Glomerular endothelial cell (primary cell): ENCODE measurements at regions not wholly inside any gene's neighbourhood (a gene's known extent, or its start where the extent isn't known, plus 50 kb on each side); places are given as distances from the start of the nearest gene placed in this dataset.

Experiments used
- DNase-seq: peaks from one replicate; pipeline ENCODE4 v3.0.0-alpha.2; 2011; ENCODE audit warnings: low read depth, low spot score; ENCODE audit errors: extremely low read depth

- no peak for DNase-seq
Observed at GRCh38 chr7:45446195-45446944, 127.8 kb upstream of the ADCY1 start.

DNA sequence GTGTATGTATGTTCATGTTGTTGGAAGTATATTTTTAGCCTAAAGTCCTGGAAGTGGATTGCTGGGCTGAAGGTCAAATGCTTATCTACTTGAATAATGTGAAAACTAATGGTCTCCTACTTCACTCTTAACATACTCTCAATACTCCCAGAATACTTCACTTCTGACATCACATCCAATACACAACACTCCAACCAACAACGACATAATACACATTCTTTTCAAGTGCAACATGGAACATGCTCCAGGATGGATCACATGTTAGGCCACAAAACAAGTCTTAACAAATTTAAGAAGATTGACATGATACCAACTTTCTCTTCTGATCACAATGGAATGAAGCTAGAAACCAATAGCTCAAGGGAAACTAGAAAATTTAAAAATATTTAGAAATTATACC lies 126.9 kb upstream of the ADCY1 start:
- no peak for DNase-seq

DNA sequence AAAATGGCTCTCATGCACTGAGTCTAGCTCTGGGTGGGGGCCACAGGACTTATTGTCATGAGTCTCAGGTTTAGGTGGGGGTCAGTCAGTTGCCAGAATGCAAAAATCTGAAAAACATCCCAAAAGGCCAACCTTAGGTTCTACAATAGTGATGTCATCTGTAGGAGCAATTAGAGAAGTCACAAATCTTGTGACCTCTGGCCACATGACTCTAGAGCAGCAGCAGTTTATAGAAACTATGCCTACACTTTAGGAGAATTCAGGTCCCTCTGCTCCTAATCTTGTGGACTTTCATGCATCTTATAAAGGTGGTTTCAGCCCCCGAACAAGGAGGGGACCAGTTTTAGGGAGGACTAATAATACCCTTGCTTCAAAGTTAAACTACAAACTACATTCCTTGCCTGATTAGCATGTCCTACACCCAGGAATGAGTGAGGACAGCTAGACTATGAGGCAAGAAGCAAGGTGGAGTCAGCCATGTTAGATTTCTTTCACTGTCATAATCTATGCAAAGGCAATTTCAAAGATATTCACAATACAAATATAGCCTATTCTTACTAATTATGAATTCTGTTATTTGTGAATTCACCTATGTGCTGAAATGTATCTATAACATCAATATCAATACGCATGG lies 123.5 kb upstream of the ADCY1 start:
- DNase-seq = no peak

DNA sequence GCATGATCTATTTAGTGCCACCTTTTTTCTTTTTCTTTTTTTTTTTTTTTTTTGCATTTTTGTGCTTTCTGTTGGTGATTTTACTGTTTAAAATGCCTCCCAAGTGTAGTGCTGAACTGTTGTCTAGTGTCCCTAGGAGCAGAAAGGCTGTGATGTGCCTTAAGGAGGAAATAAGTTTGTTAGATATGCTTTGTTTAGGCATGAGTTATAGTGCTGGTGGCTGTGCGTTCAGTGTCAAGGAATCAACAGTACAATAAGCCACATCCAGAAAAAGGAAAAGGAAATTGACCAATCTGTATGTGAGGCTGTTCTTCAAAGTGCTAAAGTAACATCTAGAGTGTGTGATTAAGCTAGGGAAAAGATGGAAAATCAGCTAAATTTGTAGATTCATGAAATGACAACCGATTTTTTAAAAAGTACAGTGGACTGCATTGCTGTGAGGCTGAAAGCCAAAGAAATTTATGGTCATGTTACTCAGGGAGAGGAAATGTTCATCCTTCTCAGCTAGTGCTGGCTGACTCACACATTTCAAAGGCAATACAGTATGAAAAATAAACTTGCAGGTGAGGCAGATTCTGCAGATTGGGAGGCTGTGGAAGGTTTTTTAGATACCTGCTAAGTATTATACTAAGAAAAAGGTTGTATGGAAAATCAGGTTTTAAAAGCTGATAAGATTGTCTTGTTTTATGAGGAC lies 122.7 kb upstream of the ADCY1 start:
- no peak for DNase-seq

DNA sequence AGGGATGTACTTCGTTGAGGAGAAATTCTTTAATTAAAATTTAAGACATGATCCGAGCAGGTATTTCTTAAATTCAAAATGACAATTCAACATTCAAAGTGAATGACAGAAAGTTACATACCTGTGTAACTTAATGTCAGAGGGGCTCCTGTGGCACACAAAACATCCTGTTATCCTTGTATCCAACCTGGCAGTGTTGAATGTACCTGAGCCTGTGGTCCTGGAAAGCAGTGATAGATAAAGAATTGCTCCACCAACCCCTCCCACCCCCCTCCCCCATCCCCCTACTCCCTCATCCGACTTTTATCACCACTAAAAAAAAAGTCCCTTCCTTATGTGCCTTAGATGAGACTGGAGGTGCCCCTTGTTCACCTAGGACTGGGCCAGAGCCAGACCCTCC lies 119.4 kb upstream of the ADCY1 start:
- no peak for DNase-seq

GRCh38 chr7:45455662-45456061 lies 118.5 kb upstream of the ADCY1 start:
- no peak for DNase-seq

GRCh38 chr7:45456105-45456504 lies 118.1 kb upstream of the ADCY1 start:
- no peak for DNase-seq

DNA sequence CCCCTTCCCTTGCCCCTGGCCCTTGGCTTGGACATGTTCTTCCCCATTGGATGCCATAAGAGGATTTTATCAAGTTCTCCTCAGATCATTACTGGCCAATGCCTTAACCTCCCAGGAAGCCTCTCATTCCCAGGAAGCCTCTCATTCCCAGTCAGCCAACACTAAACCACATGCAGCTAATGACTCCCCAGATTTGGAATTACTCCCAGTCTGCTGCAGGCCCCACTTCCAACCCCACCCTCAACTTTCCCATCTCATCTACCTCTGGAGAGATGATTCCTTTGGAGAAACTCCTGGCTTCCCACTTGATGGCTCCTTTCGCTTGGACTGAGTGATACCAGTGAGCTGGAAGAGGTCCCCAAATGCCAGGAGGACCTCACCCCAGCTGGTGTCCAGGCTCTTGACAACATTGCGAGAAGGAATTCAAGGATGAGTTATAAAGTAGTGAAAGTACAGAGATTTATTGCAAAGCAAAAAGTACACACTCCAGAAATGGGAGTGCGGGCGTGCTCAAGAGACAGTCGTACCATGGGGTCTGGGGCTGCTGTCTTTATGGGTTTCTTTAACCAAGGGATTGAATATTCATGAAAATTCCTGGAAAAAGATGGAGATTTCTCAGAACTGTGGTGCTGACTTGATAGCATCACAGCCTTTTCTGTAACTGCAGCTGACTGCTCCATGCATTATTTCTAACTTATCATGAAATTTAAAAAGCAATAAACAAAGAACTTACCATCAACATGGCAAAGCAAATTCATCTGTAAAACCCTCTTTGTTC lies 117.2 kb upstream of the ADCY1 start:
- DNase-seq = no peak

- DNase-seq = no peak
Observed at GRCh38 chr7:45457591-45457990, 116.6 kb upstream of the ADCY1 start.

- no peak for DNase-seq
Observed at GRCh38 chr7:45459476-45459875, 114.7 kb upstream of the ADCY1 start.

GRCh38 chr7:45460379-45460778 lies 113.8 kb upstream of the ADCY1 start:
- DNase-seq = no peak

GRCh38 chr7:45461026-45461425 lies 113.1 kb upstream of the ADCY1 start:
- DNase-seq = no peak

DNA sequence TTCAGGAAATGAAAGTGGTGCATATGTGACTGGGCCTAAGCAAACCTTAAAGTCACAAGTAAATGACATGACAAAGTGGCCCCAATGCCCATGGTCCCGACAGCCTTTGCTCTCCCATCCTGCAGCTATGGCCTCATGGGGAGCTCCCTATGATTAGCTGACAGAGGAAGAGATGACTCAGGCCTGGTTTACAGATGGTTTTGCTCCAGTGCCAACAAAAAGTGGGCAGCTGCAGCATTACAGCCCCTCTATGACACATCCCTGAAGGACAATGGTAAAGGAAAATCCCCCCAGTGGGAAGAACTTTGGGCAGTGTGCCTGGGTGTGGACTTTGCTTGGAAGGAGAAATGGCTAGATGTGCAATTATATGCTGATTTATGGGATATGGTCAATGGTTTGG lies 105.1 kb upstream of the ADCY1 start:
- no peak for DNase-seq

GRCh38 chr7:45470031-45470430 lies 104.1 kb upstream of the ADCY1 start:
- DNase-seq = no peak

GRCh38 chr7:45479781-45480180 lies 94.4 kb upstream of the ADCY1 start:
- DNase-seq = no peak

- DNase-seq = no peak
Observed at GRCh38 chr7:45482451-45482850, 91.7 kb upstream of the ADCY1 start.

GRCh38 chr7:45484094-45484493 lies 90.1 kb upstream of the ADCY1 start:
- DNase-seq = no peak

- no peak for DNase-seq
Observed at GRCh38 chr7:45486575-45486974, 87.6 kb upstream of the ADCY1 start.

- DNase-seq = no peak
Observed at GRCh38 chr7:45494885-45495284, 79.3 kb upstream of the ADCY1 start.

- no peak for DNase-seq
Observed at GRCh38 chr7:45495618-45496017, 78.5 kb upstream of the ADCY1 start.

DNA sequence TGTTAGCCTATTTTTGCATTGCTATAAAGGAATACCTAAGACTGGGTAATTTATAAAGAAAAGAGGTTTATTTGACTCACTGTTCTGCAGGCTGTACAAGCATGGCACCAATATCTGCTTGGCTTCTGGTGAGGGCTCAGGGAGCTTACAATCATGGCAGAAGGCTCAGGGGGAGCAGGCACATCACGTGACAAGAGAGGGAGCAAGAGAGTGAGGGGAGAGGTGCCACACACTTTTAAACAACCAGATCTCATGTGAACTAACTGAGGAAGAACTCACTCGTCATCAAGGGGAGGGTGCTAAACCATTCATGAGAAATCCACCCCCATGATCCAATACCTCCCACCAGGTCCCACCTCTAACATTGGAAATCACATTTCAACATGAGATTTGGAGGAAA lies 73.9 kb upstream of the ADCY1 start:
- no peak for DNase-seq
